ENCODE measurements at regions not wholly inside any gene's neighbourhood (a gene's known extent, or its start where the extent isn't known, plus 50 kb on each side); places are given as distances from the start of the nearest gene placed in this dataset.

DNA sequence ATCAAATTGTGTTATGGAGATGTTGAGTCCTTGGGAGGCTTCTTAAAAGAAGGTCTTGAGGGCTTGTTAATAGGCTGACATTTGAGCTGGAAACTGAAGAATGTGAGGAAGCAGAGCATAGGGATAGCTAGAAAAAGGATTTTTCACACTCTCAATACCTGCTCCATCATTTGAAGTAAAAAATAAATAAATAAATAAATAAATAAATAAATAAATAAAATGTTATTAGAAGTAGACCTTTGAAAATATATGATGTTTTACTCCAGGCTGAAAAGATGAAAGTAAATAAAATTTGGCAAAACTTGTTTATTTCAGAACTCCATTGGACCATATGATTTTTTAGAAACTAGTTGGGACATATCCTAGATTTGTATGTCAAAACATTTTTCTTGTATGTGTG is 1757.8 kb upstream of the TENM3 start:
- no TSS peak for BruUV-seq (replicated peaks)
- H3K9me3 ChIP-seq (ENCODE audit: low read depth, low read length, poor library complexity, severe bottlenecking) = no peaks in the 10 kb centered on the region
- H3K36me3 ChIP-seq (ENCODE audit: insufficient read depth, low read length, poor library complexity, severe bottlenecking) = no peaks in the 10 kb centered on the region
- no peak for DNase-seq (ENCODE audit: low spot score)
- ChIA-PET CTCF (no interaction called here), POLR2A (ENCODE audit: low non-redundant PET) (no interaction called here)
- TF ChIP-seq EZH2 (IDR thresholded peaks at IDR 0.05; ENCODE audit: borderline replicate concordance, low read depth, low read length, poor library complexity, severe bottlenecking) = no peak
- TF ChIP-seq, protein P1, sequence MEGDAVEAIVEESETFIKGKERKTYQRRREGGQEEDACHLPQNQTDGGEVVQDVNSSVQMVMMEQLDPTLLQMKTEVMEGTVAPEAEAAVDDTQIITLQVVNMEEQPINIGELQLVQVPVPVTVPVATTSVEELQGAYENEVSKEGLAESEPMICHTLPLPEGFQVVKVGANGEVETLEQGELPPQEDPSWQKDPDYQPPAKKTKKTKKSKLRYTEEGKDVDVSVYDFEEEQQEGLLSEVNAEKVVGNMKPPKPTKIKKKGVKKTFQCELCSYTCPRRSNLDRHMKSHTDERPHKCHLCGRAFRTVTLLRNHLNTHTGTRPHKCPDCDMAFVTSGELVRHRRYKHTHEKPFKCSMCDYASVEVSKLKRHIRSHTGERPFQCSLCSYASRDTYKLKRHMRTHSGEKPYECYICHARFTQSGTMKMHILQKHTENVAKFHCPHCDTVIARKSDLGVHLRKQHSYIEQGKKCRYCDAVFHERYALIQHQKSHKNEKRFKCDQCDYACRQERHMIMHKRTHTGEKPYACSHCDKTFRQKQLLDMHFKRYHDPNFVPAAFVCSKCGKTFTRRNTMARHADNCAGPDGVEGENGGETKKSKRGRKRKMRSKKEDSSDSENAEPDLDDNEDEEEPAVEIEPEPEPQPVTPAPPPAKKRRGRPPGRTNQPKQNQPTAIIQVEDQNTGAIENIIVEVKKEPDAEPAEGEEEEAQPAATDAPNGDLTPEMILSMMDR (conservative IDR thresholded peaks at IDR 0.05; ENCODE audit: low read depth, low read length) = no peak
- no peak overlapping the region for H3K27ac ChIP-seq (ENCODE audit: low read depth, low read length, poor library complexity, severe bottlenecking)
- H3K27me3 ChIP-seq (replicated peaks; ENCODE audit: insufficient read depth, low read depth, low read length, poor library complexity) = no peaks in the 10 kb centered on the region
- no peak overlapping the region for H3K4me3 ChIP-seq (ENCODE audit: low read depth, low read length, poor library complexity, severe bottlenecking)
- intact Hi-C loops (cut with micrococcal nuclease; ENCODE audit: unreplicated experiment) = no loop called here
- no peaks in the 10 kb centered on the region for H3K4me1 ChIP-seq (ENCODE audit: insufficient read depth, low read length, poor library complexity, severe bottlenecking)

DNA sequence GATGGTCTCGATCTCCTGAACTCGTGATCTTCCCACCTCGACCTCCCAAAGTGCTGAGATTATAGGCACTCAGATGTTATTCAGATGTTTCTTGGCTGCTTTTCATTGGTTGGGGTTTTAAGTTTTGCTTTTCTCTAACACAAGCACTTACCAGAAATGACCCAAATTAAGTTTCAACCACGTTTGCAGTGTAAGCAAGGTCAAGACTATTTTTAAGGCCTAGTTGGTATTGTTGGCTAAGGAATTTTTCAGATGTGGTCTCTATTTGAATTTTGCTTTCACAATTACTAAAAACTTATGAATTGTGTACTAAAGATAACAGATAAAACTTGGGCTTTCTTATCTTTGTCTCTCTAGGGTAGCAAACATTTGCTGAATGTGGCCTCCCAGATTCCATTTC is 1756.9 kb upstream of the TENM3 start:
- BruUV-seq (replicated peaks) = no TSS peak
- no peak overlapping the region for H3K27ac ChIP-seq (ENCODE audit: low read depth, low read length, poor library complexity, severe bottlenecking)
- H3K27me3 ChIP-seq (replicated peaks; ENCODE audit: insufficient read depth, low read depth, low read length, poor library complexity) = no peaks in the 10 kb centered on the region
- CTCF ChIA-PET = no interaction called here
- no peaks in the 10 kb centered on the region for H3K36me3 ChIP-seq (ENCODE audit: insufficient read depth, low read length, poor library complexity, severe bottlenecking)
- H3K9me3 ChIP-seq (ENCODE audit: low read depth, low read length, poor library complexity, severe bottlenecking) = no peaks in the 10 kb centered on the region
- intact Hi-C loops (cut with micrococcal nuclease; ENCODE audit: unreplicated experiment) = no loop called here
- H3K4me3 ChIP-seq (ENCODE audit: low read depth, low read length, poor library complexity, severe bottlenecking) = no peak overlapping the region
- no peaks in the 10 kb centered on the region for H3K4me1 ChIP-seq (ENCODE audit: insufficient read depth, low read length, poor library complexity, severe bottlenecking)
- DNase-seq (ENCODE audit: low spot score) = no peak
- TF ChIP-seq EZH2 (IDR thresholded peaks at IDR 0.05; ENCODE audit: borderline replicate concordance, low read depth, low read length, poor library complexity, severe bottlenecking) = no peak
- TF ChIP-seq, protein P1 (conservative IDR thresholded peaks at IDR 0.05; ENCODE audit: low read depth, low read length) = no peak
- POLR2A ChIA-PET (ENCODE audit: low non-redundant PET) = no interaction called here

DNA sequence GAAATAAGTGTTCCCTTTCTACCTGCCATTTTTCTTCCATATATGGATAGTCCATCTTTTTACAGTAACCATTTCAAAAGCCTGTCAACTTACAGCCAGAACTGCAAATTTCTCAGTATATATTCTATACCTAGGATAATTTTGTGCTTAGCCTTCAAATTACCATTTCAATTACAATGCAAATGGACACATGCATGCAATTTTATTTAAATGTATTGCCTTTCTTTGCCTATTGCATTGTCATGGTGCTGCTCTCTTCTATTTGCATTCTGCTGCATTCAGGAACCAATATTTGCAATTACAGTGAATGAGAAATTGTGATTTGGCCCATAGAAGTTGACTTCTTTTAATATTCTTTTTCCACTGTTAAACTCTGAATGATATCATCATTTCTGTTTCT is 1753.4 kb upstream of the TENM3 start:
- no TSS peak for BruUV-seq (replicated peaks)
- no peaks in the 10 kb centered on the region for H3K27me3 ChIP-seq (replicated peaks; ENCODE audit: insufficient read depth, low read depth, low read length, poor library complexity)
- no peak overlapping the region for H3K27ac ChIP-seq (ENCODE audit: low read depth, low read length, poor library complexity, severe bottlenecking)
- ChIA-PET CTCF (no interaction called here), POLR2A (ENCODE audit: low non-redundant PET) (no interaction called here)
- no peaks in the 10 kb centered on the region for H3K4me1 ChIP-seq (ENCODE audit: insufficient read depth, low read length, poor library complexity, severe bottlenecking)
- intact Hi-C loops (cut with micrococcal nuclease; ENCODE audit: unreplicated experiment) = no loop called here
- no peak overlapping the region for H3K4me3 ChIP-seq (ENCODE audit: low read depth, low read length, poor library complexity, severe bottlenecking)
- no peak for DNase-seq (ENCODE audit: low spot score)
- TF ChIP-seq, protein P1 (conservative IDR thresholded peaks at IDR 0.05; ENCODE audit: low read depth, low read length) = no peak
- TF ChIP-seq EZH2 (IDR thresholded peaks at IDR 0.05; ENCODE audit: borderline replicate concordance, low read depth, low read length, poor library complexity, severe bottlenecking) = no peak
- H3K36me3 ChIP-seq (ENCODE audit: insufficient read depth, low read length, poor library complexity, severe bottlenecking) = no peaks in the 10 kb centered on the region
- no peaks in the 10 kb centered on the region for H3K9me3 ChIP-seq (ENCODE audit: low read depth, low read length, poor library complexity, severe bottlenecking)
